ENCODE measurements at regions not wholly inside any gene's neighbourhood (a gene's known extent, or its start where the extent isn't known, plus 50 kb on each side); places are given as distances from the start of the nearest gene placed in this dataset.
"Not testable (repeated sequence)": the region's sequence is repeated elsewhere in the genome, so short reads cannot be mapped to it uniquely, and the experiment has no call there.

- no peaks in the 10 kb centered on the region for H3K36me3 ChIP-seq (ENCODE audit: control insufficient read depth in 2 of 2, insufficient read depth in 2 of 2, low read length in 2 of 2)
- H3K4me3 ChIP-seq (ENCODE audit: low read length in 2 of 2) = no peak overlapping the region
- H3K4me1 ChIP-seq (ENCODE audit: control insufficient read depth in 2 of 2, insufficient read depth in 2 of 2, low read length in 2 of 2) = no peaks in the 10 kb centered on the region
- H3K9me3 ChIP-seq (ENCODE audit: control insufficient read depth in 2 of 2, low read length in 2 of 2) = no peaks in the 10 kb centered on the region
- no peak overlapping the region for H3K27ac ChIP-seq (ENCODE audit: low read depth in 2 of 2, low read length in 2 of 2)
- H3K9ac ChIP-seq (ENCODE audit: low read depth in 1 of 2, low read length in 2 of 2) = no peak overlapping the region
- no peaks in the 10 kb centered on the region for H3K27me3 ChIP-seq (ENCODE audit: control insufficient read depth in 2 of 2, insufficient read depth in 2 of 2, low read length in 2 of 2)
These were observed 488.6 kb downstream of the CSNK1G3 start for GRCh38 chr5:124000538-124000937.

GRCh38 chr5:123997462-123998215 lies 485.7 kb downstream of the CSNK1G3 start:
- no peak overlapping the region for H3K9ac ChIP-seq (ENCODE audit: low read depth in 1 of 2, low read length in 2 of 2)
- no peaks in the 10 kb centered on the region for H3K4me1 ChIP-seq (ENCODE audit: control insufficient read depth in 2 of 2, insufficient read depth in 2 of 2, low read length in 2 of 2)
- no peaks in the 10 kb centered on the region for H3K27me3 ChIP-seq (ENCODE audit: control insufficient read depth in 2 of 2, insufficient read depth in 2 of 2, low read length in 2 of 2)
- no peak overlapping the region for H3K27ac ChIP-seq (ENCODE audit: low read depth in 2 of 2, low read length in 2 of 2)
- H3K4me3 ChIP-seq (ENCODE audit: low read length in 2 of 2) = no peak overlapping the region
- no peaks in the 10 kb centered on the region for H3K9me3 ChIP-seq (ENCODE audit: control insufficient read depth in 2 of 2, low read length in 2 of 2)
- no peaks in the 10 kb centered on the region for H3K36me3 ChIP-seq (ENCODE audit: control insufficient read depth in 2 of 2, insufficient read depth in 2 of 2, low read length in 2 of 2)

GRCh38 chr5:123997064-123997461 lies 485.1 kb downstream of the CSNK1G3 start:
- no peaks in the 10 kb centered on the region for H3K27me3 ChIP-seq (ENCODE audit: control insufficient read depth in 2 of 2, insufficient read depth in 2 of 2, low read length in 2 of 2)
- no peaks in the 10 kb centered on the region for H3K4me1 ChIP-seq (ENCODE audit: control insufficient read depth in 2 of 2, insufficient read depth in 2 of 2, low read length in 2 of 2)
- H3K9ac ChIP-seq (ENCODE audit: low read depth in 1 of 2, low read length in 2 of 2) = no peak overlapping the region
- H3K36me3 ChIP-seq (ENCODE audit: control insufficient read depth in 2 of 2, insufficient read depth in 2 of 2, low read length in 2 of 2) = no peaks in the 10 kb centered on the region
- H3K4me3 ChIP-seq (ENCODE audit: low read length in 2 of 2) = no peak overlapping the region
- H3K27ac ChIP-seq (ENCODE audit: low read depth in 2 of 2, low read length in 2 of 2) = no peak overlapping the region
- H3K9me3 ChIP-seq (ENCODE audit: control insufficient read depth in 2 of 2, low read length in 2 of 2) = no peaks in the 10 kb centered on the region

GRCh38 chr5:123992641-123993040 lies 480.7 kb downstream of the CSNK1G3 start:
- no peaks in the 10 kb centered on the region for H3K36me3 ChIP-seq (ENCODE audit: control insufficient read depth in 2 of 2, insufficient read depth in 2 of 2, low read length in 2 of 2)
- no peak overlapping the region for H3K9ac ChIP-seq (ENCODE audit: low read depth in 1 of 2, low read length in 2 of 2)
- H3K27me3 ChIP-seq (ENCODE audit: control insufficient read depth in 2 of 2, insufficient read depth in 2 of 2, low read length in 2 of 2) = no peaks in the 10 kb centered on the region
- H3K9me3 ChIP-seq (ENCODE audit: control insufficient read depth in 2 of 2, low read length in 2 of 2) = no peaks in the 10 kb centered on the region
- no peak overlapping the region for H3K4me3 ChIP-seq (ENCODE audit: low read length in 2 of 2)
- H3K27ac ChIP-seq (ENCODE audit: low read depth in 2 of 2, low read length in 2 of 2) = no peak overlapping the region
- no peaks in the 10 kb centered on the region for H3K4me1 ChIP-seq (ENCODE audit: control insufficient read depth in 2 of 2, insufficient read depth in 2 of 2, low read length in 2 of 2)

GRCh38 chr5:123987956-123988355 lies 476.0 kb downstream of the CSNK1G3 start:
- no peaks in the 10 kb centered on the region for H3K4me1 ChIP-seq (ENCODE audit: control insufficient read depth in 2 of 2, insufficient read depth in 2 of 2, low read length in 2 of 2)
- no peaks in the 10 kb centered on the region for H3K9me3 ChIP-seq (ENCODE audit: control insufficient read depth in 2 of 2, low read length in 2 of 2)
- H3K4me3 ChIP-seq (ENCODE audit: low read length in 2 of 2) = no peak overlapping the region
- H3K9ac ChIP-seq (ENCODE audit: low read depth in 1 of 2, low read length in 2 of 2) = no peak overlapping the region
- H3K27ac ChIP-seq (ENCODE audit: low read depth in 2 of 2, low read length in 2 of 2) = no peak overlapping the region
- H3K36me3 ChIP-seq (ENCODE audit: control insufficient read depth in 2 of 2, insufficient read depth in 2 of 2, low read length in 2 of 2) = no peaks in the 10 kb centered on the region
- no peaks in the 10 kb centered on the region for H3K27me3 ChIP-seq (ENCODE audit: control insufficient read depth in 2 of 2, insufficient read depth in 2 of 2, low read length in 2 of 2)

- Histone ChIP-seq H3K4me3 (ENCODE audit: low read length in 2 of 2) (no peak overlapping the region), H3K4me1 (ENCODE audit: control insufficient read depth in 2 of 2, insufficient read depth in 2 of 2, low read length in 2 of 2) (no peaks in the 10 kb centered on the region), H3K36me3 (ENCODE audit: control insufficient read depth in 2 of 2, insufficient read depth in 2 of 2, low read length in 2 of 2) (no peaks in the 10 kb centered on the region), H3K9ac (ENCODE audit: low read depth in 1 of 2, low read length in 2 of 2) (no peak overlapping the region), H3K9me3 (ENCODE audit: control insufficient read depth in 2 of 2, low read length in 2 of 2) (no peaks in the 10 kb centered on the region), H3K27ac (ENCODE audit: low read depth in 2 of 2, low read length in 2 of 2) (no peak overlapping the region), H3K27me3 (ENCODE audit: control insufficient read depth in 2 of 2, insufficient read depth in 2 of 2, low read length in 2 of 2) (no peaks in the 10 kb centered on the region)
These were observed 464.5 kb downstream of the CSNK1G3 start for GRCh38 chr5:123976379-123977033.

- H3K4me1 ChIP-seq (ENCODE audit: control insufficient read depth in 2 of 2, insufficient read depth in 2 of 2, low read length in 2 of 2); H3K27ac ChIP-seq (ENCODE audit: low read depth in 2 of 2, low read length in 2 of 2); H3K9ac ChIP-seq (ENCODE audit: low read depth in 1 of 2, low read length in 2 of 2); H3K36me3 ChIP-seq (ENCODE audit: control insufficient read depth in 2 of 2, insufficient read depth in 2 of 2, low read length in 2 of 2); H3K9me3 ChIP-seq (ENCODE audit: control insufficient read depth in 2 of 2, low read length in 2 of 2); H3K27me3 ChIP-seq (ENCODE audit: control insufficient read depth in 2 of 2, insufficient read depth in 2 of 2, low read length in 2 of 2); H3K4me3 ChIP-seq (ENCODE audit: low read length in 2 of 2): not testable (repeated sequence)
These were observed 463.5 kb downstream of the CSNK1G3 start for GRCh38 chr5:123975521-123975920.

GRCh38 chr5:123966781-123967180 lies 454.8 kb downstream of the CSNK1G3 start:
- H3K27me3 ChIP-seq (ENCODE audit: control insufficient read depth in 2 of 2, insufficient read depth in 2 of 2, low read length in 2 of 2) = no peaks in the 10 kb centered on the region
- no peaks in the 10 kb centered on the region for H3K4me1 ChIP-seq (ENCODE audit: control insufficient read depth in 2 of 2, insufficient read depth in 2 of 2, low read length in 2 of 2)
- no peaks in the 10 kb centered on the region for H3K9me3 ChIP-seq (ENCODE audit: control insufficient read depth in 2 of 2, low read length in 2 of 2)
- H3K4me3 ChIP-seq (ENCODE audit: low read length in 2 of 2) = no peak overlapping the region
- no peak overlapping the region for H3K27ac ChIP-seq (ENCODE audit: low read depth in 2 of 2, low read length in 2 of 2)
- H3K9ac ChIP-seq (ENCODE audit: low read depth in 1 of 2, low read length in 2 of 2) = no peak overlapping the region
- no peaks in the 10 kb centered on the region for H3K36me3 ChIP-seq (ENCODE audit: control insufficient read depth in 2 of 2, insufficient read depth in 2 of 2, low read length in 2 of 2)

GRCh38 chr5:123965626-123966025 lies 453.6 kb downstream of the CSNK1G3 start:
- Histone ChIP-seq H3K4me1 (ENCODE audit: control insufficient read depth in 2 of 2, insufficient read depth in 2 of 2, low read length in 2 of 2) (no peaks in the 10 kb centered on the region), H3K27ac (ENCODE audit: low read depth in 2 of 2, low read length in 2 of 2) (no peak overlapping the region), H3K27me3 (ENCODE audit: control insufficient read depth in 2 of 2, insufficient read depth in 2 of 2, low read length in 2 of 2) (no peaks in the 10 kb centered on the region), H3K36me3 (ENCODE audit: control insufficient read depth in 2 of 2, insufficient read depth in 2 of 2, low read length in 2 of 2) (no peaks in the 10 kb centered on the region), H3K9ac (ENCODE audit: low read depth in 1 of 2, low read length in 2 of 2) (no peak overlapping the region), H3K4me3 (ENCODE audit: low read length in 2 of 2) (no peak overlapping the region), H3K9me3 (ENCODE audit: control insufficient read depth in 2 of 2, low read length in 2 of 2) (no peaks in the 10 kb centered on the region)

GRCh38 chr5:123964884-123965283 lies 452.9 kb downstream of the CSNK1G3 start:
- no peaks in the 10 kb centered on the region for H3K36me3 ChIP-seq (ENCODE audit: control insufficient read depth in 2 of 2, insufficient read depth in 2 of 2, low read length in 2 of 2)
- H3K4me3 ChIP-seq (ENCODE audit: low read length in 2 of 2) = no peak overlapping the region
- no peak overlapping the region for H3K9ac ChIP-seq (ENCODE audit: low read depth in 1 of 2, low read length in 2 of 2)

More at GRCh38 chr5:123964884-123965283, 452.9 kb downstream of the CSNK1G3 start:
- no peaks in the 10 kb centered on the region for H3K27me3 ChIP-seq (ENCODE audit: control insufficient read depth in 2 of 2, insufficient read depth in 2 of 2, low read length in 2 of 2)
- H3K4me1 ChIP-seq (ENCODE audit: control insufficient read depth in 2 of 2, insufficient read depth in 2 of 2, low read length in 2 of 2) = no peaks in the 10 kb centered on the region
- H3K9me3 ChIP-seq (ENCODE audit: control insufficient read depth in 2 of 2, low read length in 2 of 2) = no peaks in the 10 kb centered on the region
- no peak overlapping the region for H3K27ac ChIP-seq (ENCODE audit: low read depth in 2 of 2, low read length in 2 of 2)

Measured in mucosa of rectum (tissue), 2 donors.